Gastroesophageal sphincter (tissue), 4 donors: ENCODE measurements at regions not wholly inside any gene's neighbourhood (a gene's known extent, or its start where the extent isn't known, plus 50 kb on each side); places are given as distances from the start of the nearest gene placed in this dataset.

Source experiments
- ATAC-seq: fragments of 150-250 bp; one replicate; pipeline ENCODE4 v1.9.1; 2016; ENCODE audit warnings: mild to moderate bottlenecking, moderate library complexity
- H3K27ac ChIP-seq, 4 donors: fragments of 200-600 bp; sonication (generic) in 3 of 4; 1 replicate in 3 of 4; 2 replicates in 1 of 4; pipeline ENCODE4 v1.5.1; 2016 to 2019
- H3K27me3 ChIP-seq: fragments of 200-600 bp; sonication (generic); one replicate; pipeline ENCODE4 v1.5.1; 2019
- H3K36me3 ChIP-seq, 2 donors: fragments of 200-600 bp; sonication (generic); one replicate each; pipeline ENCODE4 v1.5.1; 2019; ENCODE audit warnings: control low read depth in 1 of 2
- H3K4me1 ChIP-seq, 3 donors: fragments of 200-600 bp; sonication (generic); 1 replicate in 2 of 3; 2 replicates in 1 of 3; pipeline ENCODE4 v1.5.1; 2016 to 2019; ENCODE audit warnings: control low read depth in 2 of 3
- H3K4me3 ChIP-seq, 2 donors: fragments of 200-600 bp; sonication (generic); one replicate each; pipeline ENCODE4 v1.5.1; 2019; ENCODE audit warnings: mild to moderate bottlenecking in 1 of 2, moderate library complexity in 1 of 2
- H3K9me3 ChIP-seq, 3 donors: fragments of 200-600 bp; sonication (generic); one replicate each; pipeline ENCODE4 v1.5.1; 2017 to 2019; ENCODE audit warnings: control low read depth in 2 of 3
- CTCF ChIP-seq, 4 experiments: fragments of 200-600 bp in 2 of 4; fragments of 450-650 bp in 2 of 4; sonication (generic) in 1 of 4; IDR thresholded peaks; one replicate each; pipeline ENCODE4 v1.5.1; 2017 to 2019; ENCODE audit warnings: antibody characterized with exemption in 4 of 4, mild to moderate bottlenecking in 2 of 4, moderate library complexity in 2 of 4
- EP300 ChIP-seq: sonication (generic); formaldehyde crosslinking; IDR thresholded peaks from one replicate; pipeline ENCODE4 v1.6.1; 2017; ENCODE audit warnings: antibody characterized with exemption, mild to moderate bottlenecking
- POLR2A ChIP-seq, 2 donors: fragments of 450-650 bp; IDR thresholded peaks; one replicate each; pipeline ENCODE4 v1.6.1; 2017; ENCODE audit warnings: antibody characterized with exemption in 2 of 2, mild to moderate bottlenecking in 2 of 2, moderate library complexity in 1 of 2
- POLR2AphosphoS5 ChIP-seq: sonication (generic); formaldehyde crosslinking; IDR thresholded peaks from one replicate; pipeline ENCODE4 v1.6.1; 2017; ENCODE audit warnings: antibody characterized with exemption
- WGBS, 2 donors: methylation state at CpG; one replicate each; pipeline ENCODE4 v1.1.5; 2018; ENCODE audit warnings: low coverage in 1 of 2; 5-methylcytosine and 5-hydroxymethylcytosine counted together

DNA sequence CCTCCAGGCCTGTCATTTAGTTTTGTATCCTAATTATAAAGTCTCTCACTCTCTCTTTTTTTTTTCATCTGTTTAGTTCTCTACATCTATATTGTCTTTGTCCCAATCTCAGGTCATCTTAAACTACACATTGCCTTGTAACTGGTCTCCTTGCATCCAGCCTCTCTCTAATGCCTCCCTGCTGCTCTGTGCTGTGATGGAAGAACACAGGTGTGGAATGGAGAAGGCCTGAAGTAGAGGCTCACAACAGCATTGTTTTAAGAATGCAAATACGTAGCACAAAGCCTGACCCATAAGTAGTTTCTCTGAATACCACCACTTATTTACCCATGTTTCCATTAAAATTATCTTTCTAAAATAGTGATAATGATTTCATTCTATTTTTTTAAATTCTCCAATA lies 108.8 kb upstream of the FRY start:
- no peaks in the 10 kb centered on the region for H3K27me3 ChIP-seq
- 88 to 100% methylated on average over 1 of the region's 1 CpG for WGBS, 2 donors
- no peak for TF ChIP-seq POLR2A (IDR thresholded peaks at IDR 0.05)
- TF ChIP-seq CTCF (IDR thresholded peaks at IDR 0.05) = no peak
- no peak for TF ChIP-seq EP300
- TF ChIP-seq POLR2AphosphoS5 = no peak

DNA sequence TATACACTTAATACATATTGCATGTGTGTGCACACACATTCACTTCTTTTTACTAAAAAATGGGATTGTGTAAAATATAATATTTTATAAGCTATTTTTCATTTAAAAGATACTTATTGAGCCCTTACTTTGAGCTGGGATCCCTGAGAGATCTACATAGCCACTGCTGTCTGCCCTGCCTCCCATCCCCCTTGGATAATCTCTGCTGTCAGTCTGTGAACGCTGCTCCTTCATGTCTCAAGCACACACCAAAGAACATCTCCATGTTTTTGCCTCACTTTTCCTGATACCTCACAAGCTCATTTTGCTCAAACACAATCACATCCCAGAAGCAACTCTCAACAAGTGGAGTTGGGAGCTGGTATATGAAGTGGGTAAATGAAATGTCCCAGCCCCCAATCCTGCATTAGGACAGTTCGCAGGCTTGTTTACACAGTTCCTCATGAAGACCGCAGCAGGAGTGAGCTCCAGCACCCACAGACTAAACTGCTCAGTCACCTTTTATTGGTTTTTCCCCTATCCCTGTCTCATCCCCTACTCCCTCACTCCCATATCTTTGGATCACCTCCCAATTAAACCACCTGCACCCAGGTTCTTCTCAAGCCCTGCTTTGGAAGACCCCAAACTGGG lies 108.3 kb upstream of the FRY start:
- TF ChIP-seq POLR2A (IDR thresholded peaks at IDR 0.05) = no peak
- no peak for TF ChIP-seq POLR2AphosphoS5
- no peak for TF ChIP-seq EP300
- TF ChIP-seq CTCF (IDR thresholded peaks at IDR 0.05) = no peak
- ATAC-seq = no peak
- 67 to 86% methylated on average over 2 to 3 of the region's 3 CpGs for WGBS, 2 donors

More for the DNA sequence above, 108.8 kb upstream of the FRY start:
- Histone ChIP-seq H3K4me3 (no peak overlapping the region), H3K4me1 (peaks cover 0 to 8% (median 0%) of the 10 kb centered on the region in 3 donors), H3K36me3 (no peaks in the 10 kb centered on the region), H3K27ac (no peak overlapping the region), H3K9me3 (no peaks in the 10 kb centered on the region)
- no peak for ATAC-seq

GRCh38 chr13:31925079-31925478 lies 106.5 kb upstream of the FRY start:
- H3K4me3 ChIP-seq = no peak overlapping the region
- 54 to 59% methylated on average over 2 of the region's 2 CpGs for WGBS, 2 donors
- H3K27me3 ChIP-seq = no peaks in the 10 kb centered on the region
- H3K36me3 ChIP-seq = no peaks in the 10 kb centered on the region
- H3K4me1 ChIP-seq = peaks cover 0 to 6% (median 0%) of the 10 kb centered on the region in 3 donors
- ATAC-seq = no peak
- no peak for TF ChIP-seq EP300
- no peak for TF ChIP-seq POLR2A (IDR thresholded peaks at IDR 0.05)
- TF ChIP-seq POLR2AphosphoS5 = no peak
- TF ChIP-seq CTCF (IDR thresholded peaks at IDR 0.05) = no peak
- no peaks in the 10 kb centered on the region for H3K9me3 ChIP-seq
- H3K27ac ChIP-seq = no peak overlapping the region

More for the DNA sequence above, 108.3 kb upstream of the FRY start:
- Histone ChIP-seq H3K4me1 (peaks cover 0 to 8% (median 0%) of the 10 kb centered on the region in 3 donors), H3K4me3 (no peak overlapping the region), H3K27ac (no peak overlapping the region), H3K27me3 (no peaks in the 10 kb centered on the region), H3K36me3 (no peaks in the 10 kb centered on the region), H3K9me3 (no peaks in the 10 kb centered on the region)

DNA sequence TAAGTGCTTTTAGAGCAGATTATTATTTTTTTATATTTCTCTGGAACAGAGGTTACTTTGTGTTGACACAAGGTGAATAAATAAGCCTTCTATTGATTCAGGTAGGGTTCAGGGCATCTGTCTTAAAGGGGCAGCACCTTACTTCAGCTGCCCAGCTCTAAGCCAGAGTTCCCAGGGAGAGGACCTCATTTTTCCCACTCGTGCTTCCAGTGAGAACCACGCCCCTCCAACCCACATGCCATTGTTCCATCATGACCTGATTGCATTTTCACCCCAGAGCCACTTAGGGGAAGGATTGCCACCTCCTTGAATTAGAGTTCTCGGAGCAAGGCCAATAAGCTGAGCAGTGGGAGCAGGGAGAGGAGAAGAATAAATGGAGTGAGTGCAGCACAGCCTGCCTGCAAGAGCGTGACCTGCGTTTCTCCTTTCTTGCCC lies 104.3 kb upstream of the FRY start:
- no peaks in the 10 kb centered on the region for H3K9me3 ChIP-seq
- no peaks in the 10 kb centered on the region for H3K27me3 ChIP-seq
- no peaks in the 10 kb centered on the region for H3K4me1 ChIP-seq
- no peak for ATAC-seq
- no peak overlapping the region for H3K4me3 ChIP-seq
- TF ChIP-seq EP300 (no peak), POLR2A (IDR thresholded peaks at IDR 0.05) (no peak), POLR2AphosphoS5 (no peak), CTCF (IDR thresholded peaks at IDR 0.05) (no peak)
- no peaks in the 10 kb centered on the region for H3K36me3 ChIP-seq
- 90 to 94% methylated on average over 2 to 3 of the region's 5 CpGs for WGBS, 2 donors
- H3K27ac ChIP-seq = no peak overlapping the region

GRCh38 chr13:31929031-31929770 lies 102.4 kb upstream of the FRY start:
- H3K27ac ChIP-seq = no peak overlapping the region
- WGBS, 2 donors = 76 to 82% methylated on average over 3 of the region's 3 CpGs
- H3K36me3 ChIP-seq = no peaks in the 10 kb centered on the region
- H3K27me3 ChIP-seq = no peaks in the 10 kb centered on the region
- H3K9me3 ChIP-seq = no peaks in the 10 kb centered on the region
- H3K4me1 ChIP-seq = no peaks in the 10 kb centered on the region
- ATAC-seq = no peak
- TF ChIP-seq CTCF (IDR thresholded peaks at IDR 0.05) (no peak), POLR2AphosphoS5 (no peak), POLR2A (IDR thresholded peaks at IDR 0.05) (no peak), EP300 (no peak)
- no peak overlapping the region for H3K4me3 ChIP-seq
